ENCODE measurements at regions not wholly inside any gene's neighbourhood (a gene's known extent, or its start where the extent isn't known, plus 50 kb on each side); places are given as distances from the start of the nearest gene placed in this dataset.

DNA sequence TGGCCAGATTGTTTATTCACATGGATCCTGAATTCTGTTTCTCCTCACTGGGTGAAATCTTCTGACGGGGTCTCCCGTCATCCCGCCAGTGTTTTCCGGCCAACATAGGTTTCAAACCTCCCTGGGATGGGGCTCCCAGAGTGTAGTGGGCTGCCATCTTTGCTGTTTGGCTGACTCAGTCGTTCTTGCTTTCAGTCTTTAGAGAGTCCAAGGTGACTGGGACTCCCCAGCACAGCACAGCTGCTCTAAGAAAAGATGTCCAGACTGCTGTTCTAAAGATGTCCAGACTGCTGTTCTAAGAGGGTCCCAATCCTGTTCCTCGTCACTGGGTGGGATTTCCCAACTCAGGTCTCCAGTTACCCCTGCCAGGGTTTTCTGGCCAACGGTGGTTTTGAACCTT, 801.9 kb upstream of the IGFBP3 start:
- TF ChIP-seq, protein P1, sequence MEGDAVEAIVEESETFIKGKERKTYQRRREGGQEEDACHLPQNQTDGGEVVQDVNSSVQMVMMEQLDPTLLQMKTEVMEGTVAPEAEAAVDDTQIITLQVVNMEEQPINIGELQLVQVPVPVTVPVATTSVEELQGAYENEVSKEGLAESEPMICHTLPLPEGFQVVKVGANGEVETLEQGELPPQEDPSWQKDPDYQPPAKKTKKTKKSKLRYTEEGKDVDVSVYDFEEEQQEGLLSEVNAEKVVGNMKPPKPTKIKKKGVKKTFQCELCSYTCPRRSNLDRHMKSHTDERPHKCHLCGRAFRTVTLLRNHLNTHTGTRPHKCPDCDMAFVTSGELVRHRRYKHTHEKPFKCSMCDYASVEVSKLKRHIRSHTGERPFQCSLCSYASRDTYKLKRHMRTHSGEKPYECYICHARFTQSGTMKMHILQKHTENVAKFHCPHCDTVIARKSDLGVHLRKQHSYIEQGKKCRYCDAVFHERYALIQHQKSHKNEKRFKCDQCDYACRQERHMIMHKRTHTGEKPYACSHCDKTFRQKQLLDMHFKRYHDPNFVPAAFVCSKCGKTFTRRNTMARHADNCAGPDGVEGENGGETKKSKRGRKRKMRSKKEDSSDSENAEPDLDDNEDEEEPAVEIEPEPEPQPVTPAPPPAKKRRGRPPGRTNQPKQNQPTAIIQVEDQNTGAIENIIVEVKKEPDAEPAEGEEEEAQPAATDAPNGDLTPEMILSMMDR (IDR thresholded peaks at IDR 0.05): no peak
- no peak for TF ChIP-seq POLR2A (IDR thresholded peaks at IDR 0.05)

Data from adrenal gland (tissue), 5 donors.